Fibroblast of pulmonary artery (primary cell): ENCODE measurements at regions not wholly inside any gene's neighbourhood (a gene's known extent, or its start where the extent isn't known, plus 50 kb on each side); places are given as distances from the start of the nearest gene placed in this dataset.

Source experiments
- DNase-seq: peaks from one replicate; pipeline ENCODE4 v3.0.0-alpha.2; 2010; ENCODE audit warnings: low read depth
- H3K4me3 ChIP-seq: replicated peaks from 2 replicates; pipeline ENCODE4 v1.5.1; 2011; ENCODE audit warnings: low read depth, mild to moderate bottlenecking, control low read depth, low read length, moderate library complexity
- TF ChIP-seq, protein P1 (sequence below): IDR thresholded peaks from 2 replicates; pipeline ENCODE4 v1.5.1; 2011; ENCODE audit warnings: mild to moderate bottlenecking, control low read depth, low read length, inconsistent platforms; ENCODE audit errors: missing control alignments

DNA sequence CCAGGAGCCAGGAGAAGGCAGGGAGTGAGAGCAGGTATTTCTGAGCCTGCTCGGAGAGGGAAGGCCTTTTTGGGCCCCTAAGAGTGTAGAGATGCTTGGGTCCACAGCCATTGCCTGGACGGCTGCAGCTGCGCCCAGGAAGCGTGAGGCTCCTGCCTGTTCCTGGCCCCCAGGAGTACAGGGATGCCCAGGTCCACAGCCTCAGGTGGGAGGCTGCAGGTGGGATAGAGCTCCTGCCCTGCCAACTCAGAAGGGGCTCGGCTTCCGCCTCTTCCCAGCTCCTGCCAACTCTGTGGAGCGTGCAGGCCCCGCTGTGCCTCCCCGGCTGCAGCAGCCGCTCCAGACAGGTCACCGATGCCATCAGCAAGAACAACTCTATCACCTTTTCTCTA lies 351.0 kb upstream of the PCDH20 start:
- H3K4me3 ChIP-seq: no peak overlapping the region
- no peak for DNase-seq
- TF ChIP-seq, protein P1, sequence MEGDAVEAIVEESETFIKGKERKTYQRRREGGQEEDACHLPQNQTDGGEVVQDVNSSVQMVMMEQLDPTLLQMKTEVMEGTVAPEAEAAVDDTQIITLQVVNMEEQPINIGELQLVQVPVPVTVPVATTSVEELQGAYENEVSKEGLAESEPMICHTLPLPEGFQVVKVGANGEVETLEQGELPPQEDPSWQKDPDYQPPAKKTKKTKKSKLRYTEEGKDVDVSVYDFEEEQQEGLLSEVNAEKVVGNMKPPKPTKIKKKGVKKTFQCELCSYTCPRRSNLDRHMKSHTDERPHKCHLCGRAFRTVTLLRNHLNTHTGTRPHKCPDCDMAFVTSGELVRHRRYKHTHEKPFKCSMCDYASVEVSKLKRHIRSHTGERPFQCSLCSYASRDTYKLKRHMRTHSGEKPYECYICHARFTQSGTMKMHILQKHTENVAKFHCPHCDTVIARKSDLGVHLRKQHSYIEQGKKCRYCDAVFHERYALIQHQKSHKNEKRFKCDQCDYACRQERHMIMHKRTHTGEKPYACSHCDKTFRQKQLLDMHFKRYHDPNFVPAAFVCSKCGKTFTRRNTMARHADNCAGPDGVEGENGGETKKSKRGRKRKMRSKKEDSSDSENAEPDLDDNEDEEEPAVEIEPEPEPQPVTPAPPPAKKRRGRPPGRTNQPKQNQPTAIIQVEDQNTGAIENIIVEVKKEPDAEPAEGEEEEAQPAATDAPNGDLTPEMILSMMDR: no peak

DNA sequence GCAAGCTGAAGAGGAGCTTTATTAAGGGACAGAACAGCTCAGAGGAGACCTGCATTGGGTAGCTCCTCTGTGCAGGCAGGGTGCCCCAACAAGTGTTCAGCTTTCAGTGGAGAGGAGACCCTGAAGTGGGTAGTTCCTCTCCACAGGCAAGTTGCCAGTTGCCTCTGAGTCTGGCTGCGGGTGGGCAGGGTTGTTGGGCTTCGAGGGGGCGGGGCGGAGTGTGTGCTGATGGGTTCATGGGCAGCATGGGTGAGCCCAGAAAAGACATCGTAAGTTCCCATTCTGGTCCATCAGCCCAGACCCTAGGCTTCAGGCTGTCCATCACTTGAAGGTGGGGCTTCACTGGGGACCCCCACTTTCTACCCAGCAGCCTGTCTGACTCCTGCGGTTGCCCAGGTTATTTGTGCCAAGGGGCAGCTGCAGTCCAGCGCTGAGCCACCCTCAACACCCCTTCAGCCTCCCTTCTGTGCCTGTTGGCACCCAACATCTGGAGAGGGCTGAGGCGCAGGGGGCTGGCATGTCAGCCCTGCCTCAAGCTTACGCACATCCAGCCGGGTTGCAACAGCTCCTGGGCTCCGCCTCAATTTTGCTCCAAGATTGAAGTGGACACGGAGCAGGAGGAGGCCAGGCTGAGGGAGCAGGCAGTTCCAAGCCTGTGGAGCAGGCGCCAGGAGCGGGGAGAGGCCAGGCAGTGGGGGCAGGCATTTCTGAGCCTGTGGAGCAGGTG lies 350.5 kb upstream of the PCDH20 start:
- TF ChIP-seq, protein P1: no peak
- no peak overlapping the region for H3K4me3 ChIP-seq
- no peak for DNase-seq

DNA sequence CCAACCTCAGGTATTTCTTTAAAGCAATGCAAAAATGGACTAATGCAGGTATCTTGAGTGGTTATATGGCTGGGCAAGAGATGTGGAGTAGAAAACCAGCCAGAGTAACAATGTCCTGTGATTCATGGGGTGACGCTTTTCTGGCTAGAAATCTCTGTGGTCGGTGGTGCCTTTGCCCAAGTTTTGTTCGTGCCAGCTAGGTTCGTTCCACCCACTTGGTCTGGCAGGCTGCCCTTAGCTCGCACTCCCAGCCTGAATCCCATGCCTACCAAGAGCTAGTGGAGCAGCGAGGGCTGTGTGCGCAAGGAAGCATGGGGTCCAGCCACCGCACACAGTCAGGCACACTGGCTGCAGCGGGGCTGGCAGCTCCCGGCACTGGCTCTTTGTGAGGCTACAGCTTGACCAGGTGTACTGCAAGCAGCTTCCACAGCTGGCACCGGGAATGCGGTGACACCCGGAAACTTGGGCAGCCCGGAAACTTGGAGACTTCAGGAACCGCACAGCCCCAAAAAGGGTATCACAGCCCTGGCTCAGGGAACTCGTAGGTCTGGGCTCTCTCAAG lies 349.6 kb upstream of the PCDH20 start:
- no peak for DNase-seq

DNA sequence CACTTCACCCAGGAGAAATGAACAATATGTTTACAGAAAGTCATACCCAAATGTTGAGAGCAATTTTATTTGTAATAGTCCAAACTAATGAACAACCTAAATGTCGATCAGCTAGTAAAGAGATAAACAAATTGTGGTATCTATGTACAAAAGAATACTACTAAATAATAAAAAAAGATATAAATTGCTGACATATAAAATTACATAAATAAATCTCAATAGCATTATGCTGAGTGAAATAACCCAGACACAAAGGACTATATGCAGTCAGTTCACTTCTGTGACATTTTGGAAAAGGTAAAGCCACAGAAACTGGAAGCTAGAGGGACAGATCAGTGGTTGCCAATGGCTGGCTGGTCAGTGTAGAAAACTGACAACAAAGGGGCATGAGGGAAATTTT lies 346.0 kb upstream of the PCDH20 start:
- TF ChIP-seq, protein P1: no peak
- no peak for DNase-seq
- no peak overlapping the region for H3K4me3 ChIP-seq

More for the DNA sequence above, 349.6 kb upstream of the PCDH20 start:
- H3K4me3 ChIP-seq: no peak overlapping the region
- TF ChIP-seq, protein P1: no peak

DNA sequence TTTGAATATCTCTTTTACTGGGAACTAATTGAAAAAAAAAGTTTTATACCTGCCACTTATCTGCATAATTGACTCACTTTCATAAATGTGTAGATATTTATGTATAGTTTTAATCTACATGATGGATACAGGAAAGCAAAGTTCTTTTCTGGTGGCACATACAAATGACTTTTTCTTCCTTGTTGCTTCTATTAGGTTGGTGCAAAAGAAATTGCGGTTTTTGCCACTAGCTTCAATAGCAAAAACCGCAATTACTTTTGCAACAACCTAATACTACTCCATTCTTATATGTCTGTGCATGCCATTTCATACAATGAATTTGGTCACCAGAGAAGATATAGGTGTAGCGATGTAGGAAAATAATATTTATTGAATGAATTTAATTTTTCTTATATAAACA lies 344.5 kb upstream of the PCDH20 start:
- no peak for DNase-seq
- no peak overlapping the region for H3K4me3 ChIP-seq
- TF ChIP-seq, protein P1: no peak

DNA sequence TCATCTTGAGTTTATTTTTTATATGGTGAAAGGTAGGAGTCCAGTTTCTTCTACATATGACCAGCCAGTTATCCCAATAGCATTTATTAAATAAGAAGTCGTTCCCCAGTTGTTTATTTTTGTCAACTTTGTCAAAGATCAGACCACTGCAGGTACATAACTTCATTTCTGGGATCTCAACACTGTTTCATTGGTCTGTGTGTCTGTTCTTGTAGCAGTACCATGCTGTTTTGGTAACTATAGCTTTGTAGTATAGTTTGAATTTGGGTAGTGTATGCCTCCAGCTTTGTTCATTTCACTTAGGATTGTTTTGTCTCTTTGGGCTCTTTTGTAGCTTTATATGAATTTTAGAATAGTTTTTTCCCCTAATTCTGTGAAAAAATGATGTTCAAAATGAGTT lies 340.4 kb upstream of the PCDH20 start:
- TF ChIP-seq, protein P1: no peak

DNA sequence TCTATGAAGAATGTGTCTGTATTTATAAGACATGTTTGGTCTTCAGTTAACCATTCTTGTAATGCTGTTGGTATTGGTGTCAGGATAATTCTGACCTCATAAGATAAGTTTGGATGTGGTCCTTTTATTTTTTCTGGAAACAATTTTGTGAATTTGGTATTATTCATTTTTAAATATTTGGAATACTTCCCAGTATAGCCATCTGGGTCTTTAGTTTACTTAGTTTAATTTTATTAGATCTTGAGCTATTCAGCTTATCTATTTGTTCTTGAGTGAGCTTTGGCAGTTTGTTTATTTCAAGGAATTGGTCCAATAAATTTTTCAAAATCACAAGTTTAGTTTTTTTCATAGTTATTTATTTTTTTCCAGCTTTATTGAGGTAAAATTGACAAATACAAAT lies 335.4 kb upstream of the PCDH20 start:
- H3K4me3 ChIP-seq: no peak overlapping the region
- no peak for DNase-seq
- TF ChIP-seq, protein P1: no peak

More for the DNA sequence above, 340.4 kb upstream of the PCDH20 start:
- H3K4me3 ChIP-seq: no peak overlapping the region
- DNase-seq: no peak
